Muscle layer of duodenum (tissue), 2 donors: ENCODE measurements at regions not wholly inside any gene's neighbourhood (a gene's known extent, or its start where the extent isn't known, plus 50 kb on each side); places are given as distances from the start of the nearest gene placed in this dataset.
"Not testable (repeated sequence)": the region's sequence is repeated elsewhere in the genome, so short reads cannot be mapped to it uniquely, and the experiment has no call there.

Experiments
- H3K27ac ChIP-seq: one replicate; pipeline ENCODE4 v1.7.0; 2013; ENCODE audit warnings: mild to moderate bottlenecking, low read length
- H3K27me3 ChIP-seq: one replicate; pipeline ENCODE4 v1.7.0; 2013; ENCODE audit warnings: low read depth, mild to moderate bottlenecking, control low read depth, low read length
- H3K36me3 ChIP-seq, 2 donors: one replicate each; pipeline ENCODE4 v1.7.0; 2013; ENCODE audit warnings: low read length in 2 of 2, control low read depth in 1 of 2, mild to moderate bottlenecking in 1 of 2; ENCODE audit not compliant: insufficient read depth in 2 of 2, control insufficient read depth in 1 of 2
- H3K4me1 ChIP-seq, 2 donors: one replicate each; pipeline ENCODE4 v1.7.0; 2013; ENCODE audit warnings: low read length in 2 of 2, mild to moderate bottlenecking in 2 of 2, control low read depth in 1 of 2, moderate library complexity in 1 of 2; ENCODE audit not compliant: insufficient read depth in 2 of 2, control insufficient read depth in 1 of 2
- H3K4me3 ChIP-seq, 2 donors: one replicate each; pipeline ENCODE4 v1.7.0; 2013; ENCODE audit warnings: low read length in 2 of 2, low read depth in 1 of 2, mild to moderate bottlenecking in 1 of 2
- H3K9me3 ChIP-seq, 2 donors: one replicate each; pipeline ENCODE4 v1.7.0; 2013; ENCODE audit warnings: low read length in 2 of 2, control low read depth in 1 of 2, mild to moderate bottlenecking in 1 of 2; ENCODE audit not compliant: control insufficient read depth in 1 of 2
- donor health status: healthy.

DNA sequence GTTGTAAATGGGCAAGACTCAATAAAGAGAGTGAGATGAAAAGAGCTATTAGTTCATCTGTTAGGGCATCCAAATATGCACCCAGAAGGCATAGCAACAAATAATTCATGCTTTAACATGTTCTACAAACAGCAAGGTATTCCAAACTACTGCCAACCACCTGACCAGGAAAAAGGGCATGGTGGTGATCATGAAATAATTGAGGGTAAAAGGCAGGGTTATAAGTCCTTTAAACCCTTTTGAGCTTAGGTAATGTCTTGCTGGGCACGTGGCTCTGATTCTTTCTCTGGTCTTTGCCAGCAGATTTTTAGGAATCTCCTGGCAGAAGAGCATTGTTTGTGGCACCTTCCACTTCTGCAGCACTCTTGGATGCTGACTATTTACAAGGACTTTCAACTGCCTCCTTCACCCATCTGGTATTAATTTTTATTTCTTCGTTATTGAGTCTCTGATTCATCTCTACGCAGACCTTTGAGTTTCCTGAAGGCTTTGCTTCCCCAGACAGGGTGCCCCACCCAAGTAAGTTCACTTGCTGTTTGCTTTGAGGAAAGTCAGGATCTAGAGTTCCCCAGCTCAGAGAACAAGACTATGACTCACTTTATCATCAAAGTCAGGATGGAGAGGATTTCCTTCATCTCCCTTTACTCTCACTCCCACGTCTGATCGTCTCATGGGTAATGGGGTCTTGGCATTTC lies 83.4 kb upstream of the NEDD9 start:
- Histone ChIP-seq H3K9me3 (no peaks in the 10 kb centered on the region), H3K27me3 (no peaks in the 10 kb centered on the region), H3K27ac (no peak overlapping the region), H3K36me3 (peaks cover 0 to 4% of the 10 kb centered on the region in 2 donors), H3K4me3 (no peak overlapping the region), H3K4me1 (peaks cover 6 to 8% of the 10 kb centered on the region in 2 donors)

DNA sequence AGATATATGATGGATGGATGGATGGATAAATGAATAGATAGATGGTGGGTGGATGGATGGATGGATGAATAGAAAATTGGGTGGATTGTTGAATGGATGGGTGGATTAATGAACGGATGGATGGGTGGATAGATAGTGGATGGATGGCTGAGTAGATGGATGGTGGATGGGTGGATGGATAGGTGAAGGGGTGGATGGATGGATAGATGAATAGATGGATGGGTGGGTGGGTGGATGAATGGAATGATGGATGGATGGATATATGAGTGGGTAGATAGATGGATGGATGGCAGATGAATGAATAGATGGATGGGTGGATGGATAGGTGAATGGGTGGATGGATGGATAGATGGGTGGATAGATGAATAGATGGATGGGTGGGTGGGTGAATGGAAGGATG lies 80.7 kb upstream of the NEDD9 start:
- Histone ChIP-seq H3K9me3 (no peaks in the 10 kb centered on the region), H3K4me3 (no peak overlapping the region), H3K27ac (no peak overlapping the region), H3K4me1 (peaks cover 0 to under 1% of the 10 kb centered on the region in 2 donors), H3K36me3 (no peaks in the 10 kb centered on the region), H3K27me3 (no peaks in the 10 kb centered on the region)

DNA sequence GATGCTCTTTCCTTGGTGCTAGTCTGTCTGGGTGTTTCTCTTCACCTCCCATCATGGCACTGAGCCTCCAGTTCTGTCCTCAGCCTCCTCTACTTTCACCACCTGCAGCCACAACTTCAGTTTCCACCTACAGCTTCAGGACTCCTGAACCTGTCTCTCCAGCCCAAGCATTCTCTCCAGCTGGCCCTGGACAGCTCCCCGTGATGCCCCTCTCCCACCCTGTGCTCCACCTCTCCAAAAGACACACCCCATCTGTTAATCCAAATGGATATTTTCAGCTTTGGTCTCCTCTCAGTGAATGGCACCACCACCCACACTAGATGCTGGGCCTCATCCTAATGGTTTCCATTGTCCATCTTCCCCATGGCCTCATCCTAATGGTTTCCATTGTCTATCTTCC lies 79.5 kb upstream of the NEDD9 start:
- H3K9me3 ChIP-seq, result no peaks in the 10 kb centered on the region
- no peak overlapping the region for H3K27ac ChIP-seq
- no peaks in the 10 kb centered on the region for H3K4me1 ChIP-seq
- H3K4me3 ChIP-seq, result no peak overlapping the region
- no peaks in the 10 kb centered on the region for H3K36me3 ChIP-seq
- H3K27me3 ChIP-seq, result no peaks in the 10 kb centered on the region

DNA sequence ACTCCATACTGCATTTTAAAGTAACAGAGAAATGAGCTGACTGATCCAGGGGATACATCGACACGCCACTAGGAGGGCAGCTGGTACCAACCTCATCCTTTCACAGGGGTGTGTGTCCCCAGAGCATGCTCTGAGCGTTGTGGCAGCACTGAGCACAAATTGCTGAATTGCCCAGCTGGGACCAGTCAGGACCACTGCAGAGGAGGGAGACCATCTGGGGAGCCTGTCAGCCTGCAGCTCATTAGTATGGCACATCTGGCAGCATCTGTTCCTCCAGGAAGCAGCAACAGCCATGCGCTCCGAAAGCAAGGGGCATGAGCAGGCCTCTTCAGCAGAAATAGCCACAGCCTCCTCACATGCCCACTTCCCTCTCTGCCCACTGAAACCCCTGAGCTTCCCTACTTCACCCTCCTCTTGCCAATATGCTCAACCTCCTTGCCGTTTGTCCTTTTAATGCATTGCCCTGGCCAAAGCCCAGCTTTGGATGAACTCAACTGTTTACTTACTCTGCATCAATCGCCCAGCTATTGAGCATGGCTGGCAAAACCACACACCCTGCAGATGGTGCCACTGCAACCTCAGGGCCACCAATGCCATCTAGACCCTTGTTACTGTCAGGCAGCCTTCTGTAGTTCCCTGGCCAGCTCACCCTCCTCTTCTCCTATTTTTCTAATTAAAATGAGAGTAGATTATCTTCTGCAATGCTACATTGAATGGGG lies 77.6 kb upstream of the NEDD9 start:
- Histone ChIP-seq H3K4me3 (no peak overlapping the region), H3K9me3 (no peaks in the 10 kb centered on the region), H3K4me1 (no peaks in the 10 kb centered on the region), H3K36me3 (no peaks in the 10 kb centered on the region), H3K27ac (no peak overlapping the region), H3K27me3 (no peaks in the 10 kb centered on the region)

DNA sequence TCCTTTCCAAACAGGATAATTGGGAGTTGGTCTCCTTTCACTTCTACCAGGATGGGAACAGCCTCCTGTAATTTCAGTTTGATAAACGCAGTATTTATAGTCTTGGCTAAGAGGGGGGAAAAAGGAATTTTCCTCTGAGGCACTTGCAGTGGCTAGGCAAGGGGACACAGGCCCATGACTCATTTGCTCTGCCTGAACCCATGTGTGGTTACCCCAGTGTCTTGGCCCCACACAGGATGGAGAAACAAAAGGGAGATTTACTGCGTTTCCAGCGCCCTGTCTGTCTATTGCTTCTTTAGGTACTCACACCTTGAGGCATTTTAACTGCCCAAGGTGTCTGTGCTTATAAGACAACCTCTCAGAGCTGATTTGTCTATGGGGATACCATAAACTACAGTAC lies 74.8 kb upstream of the NEDD9 start:
- H3K27ac ChIP-seq, result no peak overlapping the region
- H3K36me3 ChIP-seq, result no peaks in the 10 kb centered on the region
- H3K9me3 ChIP-seq, result no peaks in the 10 kb centered on the region
- no peaks in the 10 kb centered on the region for H3K27me3 ChIP-seq
- no peaks in the 10 kb centered on the region for H3K4me1 ChIP-seq
- no peak overlapping the region for H3K4me3 ChIP-seq

DNA sequence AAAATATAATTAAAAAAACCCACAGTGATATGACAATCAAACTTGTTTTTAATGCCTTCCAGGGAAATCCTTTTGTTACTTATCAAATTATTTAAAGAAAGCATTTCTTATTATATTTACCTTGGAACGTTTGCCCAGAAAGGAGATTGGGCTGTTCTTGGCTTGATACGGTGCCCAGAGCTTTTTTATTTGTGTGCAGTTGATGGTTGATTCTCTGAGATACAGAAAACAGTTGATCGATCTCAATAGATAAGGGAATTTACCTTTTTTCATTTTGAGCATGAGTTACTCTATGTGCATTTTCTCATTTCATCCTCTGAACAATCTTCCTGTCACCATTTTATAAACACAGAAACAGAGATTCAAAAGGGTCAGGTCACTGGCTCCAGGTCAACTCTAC lies 72.5 kb upstream of the NEDD9 start:
- no peaks in the 10 kb centered on the region for H3K27me3 ChIP-seq
- no peak overlapping the region for H3K4me3 ChIP-seq
- H3K27ac ChIP-seq, result no peak overlapping the region
- no peaks in the 10 kb centered on the region for H3K36me3 ChIP-seq
- H3K4me1 ChIP-seq, result no peaks in the 10 kb centered on the region
- no peaks in the 10 kb centered on the region for H3K9me3 ChIP-seq

DNA sequence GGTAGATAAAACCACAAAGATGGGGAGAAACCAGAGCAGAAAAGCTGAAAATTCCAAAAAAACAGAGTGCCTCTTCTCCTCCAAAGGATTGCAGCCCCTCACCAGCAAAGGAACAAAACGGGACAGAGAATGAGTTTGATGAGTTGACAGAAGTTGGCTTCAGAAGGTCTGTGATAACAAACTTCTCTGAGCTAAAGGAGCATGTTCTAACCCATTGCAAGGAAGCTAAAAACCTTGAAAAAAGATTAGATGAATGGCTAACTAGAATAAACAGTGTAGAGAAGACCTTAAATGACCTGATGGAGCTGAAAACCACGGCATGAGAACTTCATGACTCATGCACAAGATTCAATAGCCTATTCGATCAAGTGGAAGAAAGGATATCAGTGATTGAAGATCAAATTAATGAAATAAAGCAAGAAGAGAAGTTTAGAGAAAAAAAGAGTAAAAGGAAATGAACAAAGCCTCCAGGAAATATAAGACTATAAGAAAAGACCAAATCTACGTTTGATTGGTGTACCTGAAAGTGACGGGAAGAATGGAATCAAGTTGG lies 67.5 kb upstream of the NEDD9 start:
- H3K4me3 ChIP-seq, H3K27ac ChIP-seq, H3K36me3 ChIP-seq, H3K27me3 ChIP-seq, H3K4me1 ChIP-seq, H3K9me3 ChIP-seq: not testable (repeated sequence)

DNA sequence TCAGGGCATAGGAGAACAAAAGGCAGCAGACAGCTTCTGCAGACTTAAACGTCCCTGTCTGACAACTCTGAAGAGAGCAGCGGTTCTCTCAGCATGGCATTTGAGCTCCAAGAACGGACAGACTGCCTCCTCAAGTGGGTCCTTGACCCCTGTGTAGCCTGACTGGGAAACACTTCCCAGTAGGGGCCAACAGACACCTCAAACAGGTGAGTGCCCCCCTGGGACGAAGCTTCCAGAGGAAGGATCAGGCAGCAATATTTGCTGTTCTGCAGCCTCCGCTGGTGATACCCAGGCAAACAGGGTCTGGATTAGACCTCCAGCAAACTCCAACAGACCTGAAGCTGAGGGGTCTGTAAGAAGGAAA lies 66.9 kb upstream of the NEDD9 start:
- H3K4me1 ChIP-seq, H3K9me3 ChIP-seq, H3K36me3 ChIP-seq, H3K4me3 ChIP-seq, H3K27ac ChIP-seq, H3K27me3 ChIP-seq: not testable (repeated sequence)

DNA sequence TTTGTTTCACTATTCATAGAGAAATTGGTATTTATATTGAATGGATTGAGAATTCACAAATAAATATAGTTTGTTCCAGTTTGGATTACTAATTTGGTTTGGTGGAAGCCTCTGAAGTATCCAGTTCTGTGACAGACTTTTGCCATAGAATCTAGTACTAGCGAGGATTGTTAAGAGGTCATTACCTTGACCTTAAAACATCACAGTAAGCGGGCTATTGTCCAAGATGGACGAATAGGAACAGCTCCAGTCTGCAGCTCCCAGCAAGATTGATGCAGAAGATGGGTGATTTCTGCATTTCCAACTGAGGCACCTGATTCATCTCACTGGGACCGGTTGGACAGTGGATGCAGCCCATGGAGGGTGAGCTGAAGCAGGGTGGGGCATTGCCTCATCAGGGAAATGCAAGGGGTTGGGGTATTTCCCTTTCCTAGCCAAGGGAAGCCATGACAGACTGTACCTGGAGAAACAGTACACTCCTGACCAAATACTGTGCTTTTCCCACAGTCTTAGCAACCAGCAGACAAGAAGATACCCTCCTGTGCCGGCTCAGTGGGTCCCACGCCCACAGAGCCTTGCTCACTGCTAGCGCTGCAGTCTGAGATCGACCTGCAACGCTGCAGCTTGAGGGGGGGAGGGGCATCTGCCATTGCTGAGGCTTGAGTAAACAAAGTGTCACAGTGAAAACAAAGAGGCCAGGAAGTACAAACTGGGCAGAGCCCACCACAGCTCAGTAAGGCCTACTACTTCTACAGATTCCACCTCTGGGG lies 66.4 kb upstream of the NEDD9 start:
- H3K4me1 ChIP-seq, result no peaks in the 10 kb centered on the region
- H3K4me3 ChIP-seq, result no peak overlapping the region
- H3K9me3 ChIP-seq, result no peaks in the 10 kb centered on the region
- H3K27ac ChIP-seq, result no peak overlapping the region
- no peaks in the 10 kb centered on the region for H3K36me3 ChIP-seq
- no peaks in the 10 kb centered on the region for H3K27me3 ChIP-seq

DNA sequence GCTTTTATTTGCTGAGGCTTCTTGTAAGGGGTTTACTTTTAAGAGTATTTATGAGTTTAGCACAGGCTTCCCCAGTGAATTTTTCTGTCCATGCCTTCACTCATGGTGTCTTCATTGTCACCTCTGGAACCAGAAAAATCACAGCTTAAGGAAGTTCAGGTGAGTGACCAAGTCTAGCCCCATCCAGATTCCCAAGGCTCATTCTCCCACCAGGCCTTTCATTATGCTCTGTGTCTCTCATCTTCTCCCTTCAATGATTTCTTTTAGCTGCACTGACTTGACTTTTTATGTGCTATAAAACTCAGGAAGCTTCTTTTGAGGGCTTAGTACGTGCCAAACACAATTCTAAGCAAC lies 64.9 kb upstream of the NEDD9 start:
- Histone ChIP-seq H3K36me3 (no peaks in the 10 kb centered on the region), H3K9me3 (no peaks in the 10 kb centered on the region), H3K27me3 (no peaks in the 10 kb centered on the region), H3K27ac (no peak overlapping the region), H3K4me3 (no peak overlapping the region), H3K4me1 (no peaks in the 10 kb centered on the region)

DNA sequence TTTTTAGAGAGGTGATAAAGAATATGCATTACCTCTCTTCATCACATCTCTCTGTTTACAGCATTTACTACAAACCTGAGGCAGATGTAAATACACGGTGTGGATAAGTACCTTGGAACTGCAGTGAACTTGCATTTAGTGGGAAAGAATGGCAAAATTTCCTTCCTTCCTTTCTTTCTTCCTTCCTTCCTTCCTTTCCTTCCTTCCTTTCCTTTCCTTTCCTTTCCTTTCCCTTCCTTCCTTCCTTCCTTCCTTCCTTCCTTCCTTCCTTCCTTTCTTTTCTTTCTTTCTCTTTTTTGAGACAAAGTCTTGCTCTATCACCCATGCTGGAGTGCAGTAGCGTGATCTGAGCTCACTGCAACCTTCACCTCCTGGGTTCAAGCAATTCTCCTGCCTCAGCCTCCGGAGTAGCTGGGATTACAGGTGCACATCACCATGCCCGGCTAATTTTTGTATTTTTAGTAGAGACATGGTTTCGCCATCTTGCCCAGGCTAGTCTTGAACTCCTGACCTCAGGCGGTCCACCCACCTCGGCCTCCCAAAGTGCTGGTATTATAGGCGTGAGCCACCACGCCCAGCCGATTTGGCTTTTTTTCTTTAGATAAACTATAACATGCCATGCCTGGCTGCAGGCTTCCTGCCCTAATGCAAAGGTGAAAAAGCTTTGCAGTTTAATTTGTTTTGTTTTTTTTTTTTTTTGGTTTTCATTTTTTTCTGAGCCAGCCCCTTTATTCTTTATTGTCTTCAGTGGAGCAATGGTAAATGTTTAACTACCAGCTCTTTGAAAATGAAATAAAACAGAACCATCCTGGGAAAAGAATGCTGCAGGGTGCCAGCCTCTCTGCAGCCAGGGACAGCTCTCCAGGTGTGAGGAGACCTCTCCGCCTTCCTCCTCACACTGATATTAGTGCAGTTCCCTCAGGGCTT lies 64.2 kb upstream of the NEDD9 start:
- no peak overlapping the region for H3K4me3 ChIP-seq
- H3K9me3 ChIP-seq, result no peaks in the 10 kb centered on the region
- H3K27me3 ChIP-seq, result no peaks in the 10 kb centered on the region
- H3K36me3 ChIP-seq, result no peaks in the 10 kb centered on the region
- H3K27ac ChIP-seq, result no peak overlapping the region
- no peaks in the 10 kb centered on the region for H3K4me1 ChIP-seq
